Immature natural killer cell (primary cell): ENCODE measurements at regions not wholly inside any gene's neighbourhood (a gene's known extent, or its start where the extent isn't known, plus 50 kb on each side); places are given as distances from the start of the nearest gene placed in this dataset.
A peak's percentile ranks its signal among the peaks of the same experiment; 100 is the strongest.

ENCODE experiments used
- DNase-seq, 3 donors: peaks; one replicate each; pipeline ENCODE4 v3.0.0; 2022; ENCODE audit warnings: mixed read lengths in 1 of 3
- H3K27ac Mint-ChIP-seq, 6 donors: one replicate each; pipeline ENCODE4 v1.8.0; 2020; ENCODE audit warnings: mixed read lengths in 6 of 6, mild to moderate bottlenecking in 5 of 6, inconsistent platforms in 4 of 6, moderate library complexity in 3 of 6
- H3K27me3 Mint-ChIP-seq, 3 donors: one replicate each; pipeline ENCODE4 v1.8.0; 2020 to 2021; ENCODE audit warnings: low read depth in 3 of 3, mild to moderate bottlenecking in 3 of 3, mixed read lengths in 3 of 3, moderate library complexity in 3 of 3, inconsistent platforms in 1 of 3
- H3K36me3 Mint-ChIP-seq, 3 donors: one replicate each; pipeline ENCODE4 v1.8.0; 2020; ENCODE audit warnings: mixed read lengths in 3 of 3, inconsistent platforms in 2 of 3, mild to moderate bottlenecking in 2 of 3
- H3K4me1 Mint-ChIP-seq, 2 donors: one replicate each; pipeline ENCODE4 v1.8.0; 2020; ENCODE audit warnings: inconsistent platforms in 2 of 2, mild to moderate bottlenecking in 2 of 2, mixed read lengths in 2 of 2, moderate library complexity in 1 of 2
- H3K4me3 Mint-ChIP-seq, 5 donors: one replicate each; pipeline ENCODE4 v1.8.0; 2020; ENCODE audit warnings: mild to moderate bottlenecking in 5 of 5, mixed read lengths in 5 of 5, inconsistent platforms in 3 of 5, moderate library complexity in 3 of 5
- H3K9me3 Mint-ChIP-seq, 6 donors: one replicate each; pipeline ENCODE4 v1.8.0; 2020; ENCODE audit warnings: mild to moderate bottlenecking in 6 of 6, mixed read lengths in 6 of 6, inconsistent platforms in 4 of 6, moderate library complexity in 3 of 6

DNA sequence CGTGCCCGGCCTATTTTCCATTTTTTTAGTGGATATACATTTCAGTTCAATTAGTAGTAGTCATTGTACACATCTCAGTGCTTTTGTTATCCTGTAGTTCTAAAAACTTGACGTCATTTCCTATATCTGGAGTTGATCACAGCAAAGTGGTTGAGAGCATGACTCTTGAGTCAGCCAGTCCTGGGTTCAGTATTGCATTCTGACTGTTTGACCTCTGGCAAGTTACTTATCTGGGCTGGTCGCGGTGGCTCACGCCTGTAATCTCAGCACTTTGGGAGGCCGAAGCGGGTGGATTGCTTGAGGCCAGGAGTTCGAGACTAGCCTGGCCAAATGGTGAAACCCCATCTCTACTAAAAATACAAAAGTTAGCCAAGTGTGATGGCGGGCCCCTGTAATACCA, 50.4 kb upstream of the PPM1B start:
- Mint-ChIP-seq H3K9me3 (no peaks in the 10 kb centered on the region), H3K36me3 (no peaks in the 10 kb centered on the region), H3K27ac (peak overlapping the region in 1 of 6 donors; percentile 7), H3K4me1 (peaks cover 2 to 7% of the 10 kb centered on the region in 2 donors), H3K4me3 (no peak overlapping the region), H3K27me3 (peaks cover 1 to 7% (median 3%) of the 10 kb centered on the region in 3 donors)
- no peak for DNase-seq
